Endothelial cell of umbilical vein (primary cell): ENCODE measurements at regions not wholly inside any gene's neighbourhood (a gene's known extent, or its start where the extent isn't known, plus 50 kb on each side); places are given as distances from the start of the nearest gene placed in this dataset. TPM values are rescaled to one million over a fixed set of nuclear protein-coding genes. Genes with fewer than 3 reads are reported as not detected.

ENCODE experiments used
- small RNA-seq: library from RNA; depleted of rRNA; stranded (forward); fragments of <200 nt; gene quantifications from one replicate; pipeline ENCODE3, GENCODE V24; 2012; ENCODE audit warnings: low replicate concordance, low read depth; ENCODE audit not compliant: insufficient read depth, insufficient read length

Small RNAs in the stretch of these regions (small RNA-seq; reads per million reads assigned to genes)
- not detected for gene RNU7-165P
